Fibroblast of skin of abdomen (primary cell): ENCODE measurements at regions not wholly inside any gene's neighbourhood (a gene's known extent, or its start where the extent isn't known, plus 50 kb on each side); places are given as distances from the start of the nearest gene placed in this dataset.

Source experiments
- DNase-seq: peaks from one replicate; pipeline ENCODE4 v3.0.0-alpha.2; 2013

DNA sequence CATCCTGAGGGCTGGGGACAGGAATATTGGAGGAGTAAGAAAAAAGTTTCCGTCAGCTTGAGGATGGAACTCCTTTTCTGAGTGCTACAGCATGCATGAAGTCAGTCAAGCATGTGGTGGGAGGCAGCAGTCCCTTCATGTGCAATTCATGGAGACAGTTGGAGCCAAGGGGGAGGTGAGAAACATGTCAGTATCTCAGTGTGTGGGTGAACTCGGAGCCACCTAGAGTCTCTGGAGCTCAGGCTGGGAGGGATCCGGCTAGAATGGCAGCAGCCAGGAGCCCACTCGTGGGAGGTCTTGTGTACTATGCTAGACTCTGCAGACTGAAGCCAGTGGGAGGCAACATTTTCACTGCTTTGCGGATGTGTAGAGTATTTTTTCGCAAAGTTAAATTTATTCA is 60.3 kb downstream of the AVPR1A start:
- no peak for DNase-seq

DNA sequence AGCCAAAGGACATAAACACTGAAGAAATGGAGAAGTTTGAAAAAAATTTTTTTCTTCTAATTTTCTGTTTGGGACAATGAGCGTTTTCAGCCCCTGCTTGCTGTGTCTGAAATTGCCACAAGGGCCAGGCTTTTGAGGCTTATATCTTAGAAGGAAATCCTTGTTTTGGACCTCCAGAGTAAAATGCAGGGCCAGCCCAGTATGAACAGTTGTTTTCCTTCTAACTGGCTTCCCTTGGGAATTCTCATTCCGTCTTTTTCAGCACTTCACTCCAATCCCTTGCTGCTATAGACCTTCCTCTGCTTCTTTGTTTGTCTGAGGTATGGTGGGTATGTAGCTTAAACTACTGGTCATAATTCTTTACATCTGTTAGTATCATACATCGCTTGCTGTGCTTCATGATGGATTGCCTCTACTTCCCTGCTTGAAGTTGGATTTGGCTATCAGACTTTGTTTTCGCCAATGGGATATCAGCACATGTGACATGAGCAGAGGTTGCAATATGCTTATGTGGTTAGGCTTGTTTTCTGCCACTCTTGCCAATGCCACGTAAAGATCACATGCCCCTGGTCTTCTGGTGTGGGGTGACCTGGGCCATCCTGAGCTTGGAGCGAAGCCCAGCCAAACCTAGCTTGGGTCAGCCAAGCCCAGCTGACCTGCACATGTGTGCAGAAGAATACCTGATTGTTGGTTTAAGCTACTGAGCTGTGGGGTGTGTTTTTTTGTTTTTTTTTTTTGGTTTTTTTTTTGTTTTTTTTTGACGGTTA is 64.7 kb downstream of the AVPR1A start:
- DNase-seq: no peak

DNA sequence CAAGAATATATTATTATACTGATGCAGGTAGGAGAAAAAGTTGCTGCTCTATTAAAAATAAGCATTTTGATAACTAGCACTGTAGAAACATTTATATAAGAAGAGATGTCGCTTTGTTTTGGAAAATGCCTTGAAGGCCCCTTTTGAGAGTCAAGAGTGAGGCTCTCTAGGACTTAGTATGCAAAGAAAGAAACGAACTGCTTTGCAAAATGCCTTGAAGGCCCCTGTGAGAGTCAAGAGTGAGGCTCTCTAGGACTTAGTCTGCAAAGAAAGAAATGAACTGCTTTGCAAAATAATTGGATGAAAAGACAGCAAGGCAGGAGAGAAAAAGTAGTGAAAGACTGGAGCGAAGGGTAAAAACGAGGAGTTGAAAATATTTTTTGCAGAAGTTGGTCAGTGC is 65.9 kb downstream of the AVPR1A start:
- no peak for DNase-seq

DNA sequence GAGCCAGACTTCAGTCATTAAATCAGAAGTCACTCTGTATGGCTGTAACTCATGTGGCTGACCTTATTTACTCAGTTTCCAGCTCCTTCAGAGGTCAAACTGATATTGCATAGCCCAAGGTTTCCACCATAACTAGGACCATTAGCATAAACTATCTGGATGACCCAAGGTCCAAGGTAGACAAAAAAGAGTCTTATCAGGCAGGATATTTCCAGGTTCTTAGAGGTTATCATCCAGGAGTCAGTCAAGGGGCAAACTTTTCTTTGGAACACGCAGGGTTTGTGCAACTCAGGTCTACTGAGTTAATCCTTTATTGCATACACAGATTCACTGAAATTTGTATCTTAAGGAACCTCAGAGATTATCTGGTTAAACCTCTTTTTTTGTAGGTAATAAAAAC is 66.5 kb downstream of the AVPR1A start:
- DNase-seq: no peak

DNA sequence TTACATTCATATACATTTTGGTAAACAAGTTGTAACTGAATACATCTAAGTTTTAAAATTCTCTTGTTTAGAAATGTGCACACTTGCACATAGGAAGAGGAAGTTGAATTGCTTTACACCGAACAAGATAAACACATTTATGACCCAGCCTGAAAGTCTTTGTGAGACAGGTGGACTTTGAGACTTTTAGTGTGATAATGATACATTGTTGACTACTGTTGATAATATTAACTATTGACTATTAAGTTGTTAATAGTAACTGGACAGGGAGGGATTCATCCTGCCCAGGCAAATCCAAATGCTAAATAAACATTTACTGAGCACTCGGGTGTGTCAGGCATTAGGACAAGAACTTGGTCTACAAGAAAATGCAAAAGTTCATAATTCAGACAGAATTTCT is 68.0 kb downstream of the AVPR1A start:
- DNase-seq: no peak

DNA sequence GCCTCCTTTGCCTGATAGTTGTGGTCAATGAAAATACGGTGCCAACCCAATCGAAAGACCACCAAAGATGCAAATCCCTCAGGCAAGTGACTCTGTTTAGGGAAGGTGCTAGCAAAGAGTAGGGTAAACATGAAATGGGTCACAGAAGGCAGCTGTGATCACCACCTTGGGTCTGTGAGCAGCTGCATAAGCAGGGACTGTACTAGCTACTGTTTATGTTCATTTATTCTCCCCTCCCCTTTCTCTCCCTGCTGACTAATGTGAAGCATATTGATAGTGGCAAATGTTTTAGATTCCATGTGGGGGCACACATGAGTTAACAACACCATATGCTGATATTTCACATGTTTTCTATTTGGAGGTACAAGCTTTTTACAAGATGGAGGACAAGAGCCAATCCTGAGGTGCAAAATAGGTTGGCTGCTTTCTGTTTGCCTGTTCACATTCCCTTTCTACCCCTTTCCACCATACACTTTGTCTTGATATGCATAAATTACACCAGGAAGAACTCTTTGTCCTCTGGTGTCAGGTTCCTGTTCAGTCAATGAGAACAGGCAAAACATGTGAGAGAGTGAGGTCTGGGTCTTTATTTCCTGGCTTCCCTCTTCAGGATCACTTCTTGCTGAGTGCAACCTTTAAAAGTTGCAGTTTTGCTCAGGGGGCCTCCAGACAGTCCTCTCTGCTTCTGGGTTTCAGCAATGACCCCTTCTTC is 71.1 kb downstream of the AVPR1A start:
- peak; percentile 3 for DNase-seq

DNA sequence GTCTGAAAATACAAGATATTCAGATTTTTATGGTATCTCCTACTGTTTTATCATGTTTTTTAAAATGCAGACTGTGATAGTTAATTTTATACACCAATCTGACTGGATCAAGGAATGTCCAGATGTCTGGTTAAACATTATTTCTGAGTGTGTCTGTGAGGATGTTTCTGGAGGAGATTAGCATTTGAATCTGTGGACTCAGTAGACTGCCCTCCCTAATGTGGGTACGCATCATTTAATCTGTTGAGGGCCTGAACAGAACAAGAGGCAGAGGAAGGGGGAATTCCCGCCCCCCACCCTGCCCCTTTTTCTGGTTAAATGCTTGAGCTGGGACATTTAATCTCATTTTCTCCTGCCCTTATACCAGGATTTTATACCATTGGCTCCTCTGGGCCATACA is 72.1 kb downstream of the AVPR1A start:
- no peak for DNase-seq

DNA sequence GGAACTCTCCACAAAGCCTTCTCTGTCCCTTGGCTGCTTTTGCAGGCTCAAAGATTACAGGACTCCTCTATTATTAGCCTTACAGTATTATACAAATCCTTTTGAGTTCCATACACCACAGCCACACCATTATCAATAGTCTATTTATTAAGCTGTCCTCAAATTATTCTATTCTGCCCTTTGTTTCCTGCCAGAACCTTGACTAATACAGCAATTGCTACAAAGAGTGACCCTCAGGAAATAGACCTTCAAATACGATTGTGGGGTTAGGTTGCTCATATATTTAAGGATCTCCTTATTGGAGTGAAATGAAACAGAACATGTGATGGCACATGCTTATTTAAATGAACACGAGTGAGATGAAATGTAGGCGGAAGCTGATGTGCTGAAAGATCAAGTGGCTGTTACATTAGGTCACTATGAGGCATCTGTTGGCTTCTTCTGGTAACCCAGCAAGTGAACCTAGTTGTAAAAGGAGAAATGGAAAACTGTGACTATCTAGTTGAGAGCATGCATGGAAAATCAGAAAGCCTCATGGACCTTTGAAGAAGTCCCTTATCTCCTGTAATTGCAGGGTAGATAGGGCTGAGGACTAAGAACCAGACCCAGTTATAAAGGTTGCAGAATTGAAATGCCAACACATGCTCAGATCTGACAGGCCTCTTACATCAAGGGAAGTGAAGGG is 75.5 kb downstream of the AVPR1A start:
- no peak for DNase-seq

DNA sequence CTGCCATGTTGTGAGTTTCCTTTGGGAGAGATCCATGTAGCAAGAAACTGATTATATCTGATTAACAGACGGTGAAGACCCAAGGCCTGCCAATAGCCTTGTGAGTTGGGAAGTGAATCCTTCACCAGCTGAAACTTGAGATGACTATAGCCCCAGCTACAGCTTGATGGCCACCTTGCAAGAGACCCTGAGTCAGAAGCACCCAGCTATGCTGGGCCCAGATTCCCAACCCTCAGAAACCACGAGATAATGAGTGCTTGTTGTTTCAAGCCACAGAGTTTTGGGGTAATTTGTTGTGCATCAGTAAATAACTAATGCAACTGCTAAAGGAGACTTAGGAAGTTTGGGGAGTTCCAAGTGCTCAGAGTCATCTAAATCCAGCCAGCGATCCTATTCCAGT is 80.3 kb downstream of the AVPR1A start:
- no peak for DNase-seq

DNA sequence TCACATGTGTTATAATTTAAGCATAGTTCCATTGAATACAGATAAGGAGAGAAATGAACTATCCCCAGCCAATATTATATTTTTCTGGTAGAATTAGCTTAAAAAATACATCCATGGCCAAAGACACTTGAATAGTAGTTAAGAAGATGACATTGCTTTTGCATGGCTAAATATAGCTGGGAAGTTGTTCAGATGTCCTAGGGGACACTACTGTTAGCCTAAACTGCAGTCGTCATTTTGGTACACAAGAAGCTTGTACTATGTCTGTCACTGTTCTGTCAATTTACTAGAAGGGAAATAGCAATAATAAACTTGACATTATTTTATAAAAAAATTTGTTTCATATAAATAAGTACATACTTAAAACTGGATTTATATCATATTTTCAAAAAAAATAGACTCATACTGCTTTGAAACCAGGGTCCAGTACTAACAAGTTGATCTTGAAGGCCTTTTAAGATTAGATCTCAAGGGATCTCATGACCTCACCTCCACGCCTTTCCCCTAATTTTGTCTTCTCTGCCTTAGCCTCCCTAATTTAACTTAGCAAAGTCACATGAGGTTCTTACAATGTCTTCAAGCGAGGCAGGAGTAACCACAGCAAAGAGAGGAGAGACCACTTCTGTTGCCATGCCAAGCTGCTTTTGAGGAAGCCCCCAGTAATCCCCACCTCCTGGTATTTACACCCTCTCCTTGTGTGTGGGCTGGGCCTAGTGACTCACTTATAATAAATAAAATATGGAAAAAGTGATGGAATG is 81.0 kb downstream of the AVPR1A start:
- no peak for DNase-seq

DNA sequence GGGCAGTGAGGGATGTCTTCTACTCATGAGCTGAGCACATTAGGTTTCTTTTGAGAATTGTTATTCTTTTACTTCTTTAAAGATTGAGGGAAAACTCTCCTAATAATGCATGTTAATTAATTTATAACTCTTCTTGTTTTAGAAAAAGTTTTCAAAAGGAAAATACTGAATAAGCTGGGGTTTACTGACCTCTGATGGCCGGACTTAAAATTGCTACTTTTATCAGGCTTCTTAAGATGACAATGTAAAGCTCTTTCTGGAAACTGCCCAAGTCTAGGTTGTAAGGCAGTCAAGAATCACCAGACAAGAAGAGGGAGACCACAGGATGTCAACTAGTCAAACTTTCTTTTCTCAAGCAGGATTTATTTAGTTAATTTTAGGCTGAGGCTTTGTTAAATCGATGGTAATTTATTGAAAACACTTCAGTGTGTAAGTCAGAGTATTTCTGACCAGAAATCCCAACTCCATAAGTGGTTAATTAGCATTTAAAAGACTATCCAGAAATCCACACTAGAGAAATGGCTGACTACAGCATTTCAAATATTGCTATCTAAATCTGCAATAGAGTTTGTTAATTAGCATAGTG is 82.1 kb downstream of the AVPR1A start:
- peak; percentile 79 for DNase-seq

DNA sequence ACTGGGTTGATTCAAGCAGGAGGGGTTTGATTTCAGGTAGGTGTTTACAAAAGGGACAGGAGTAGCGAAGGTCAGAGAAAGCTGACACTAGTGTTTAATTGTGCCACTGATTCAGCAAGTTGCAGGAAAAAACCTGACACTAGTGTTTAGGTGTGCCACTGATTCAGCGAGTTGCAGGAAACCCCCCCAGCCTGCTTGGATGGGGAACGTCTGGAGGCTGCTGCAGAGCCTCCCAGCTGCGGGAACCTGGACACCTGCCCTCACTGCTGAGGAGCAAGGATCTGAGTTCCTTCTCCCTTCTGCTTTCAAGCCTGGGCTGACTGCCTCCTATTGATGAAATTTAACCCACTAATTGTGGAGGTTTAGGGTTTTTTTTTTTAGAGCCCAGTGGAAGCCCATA is 84.2 kb downstream of the AVPR1A start:
- DNase-seq: no peak

DNA sequence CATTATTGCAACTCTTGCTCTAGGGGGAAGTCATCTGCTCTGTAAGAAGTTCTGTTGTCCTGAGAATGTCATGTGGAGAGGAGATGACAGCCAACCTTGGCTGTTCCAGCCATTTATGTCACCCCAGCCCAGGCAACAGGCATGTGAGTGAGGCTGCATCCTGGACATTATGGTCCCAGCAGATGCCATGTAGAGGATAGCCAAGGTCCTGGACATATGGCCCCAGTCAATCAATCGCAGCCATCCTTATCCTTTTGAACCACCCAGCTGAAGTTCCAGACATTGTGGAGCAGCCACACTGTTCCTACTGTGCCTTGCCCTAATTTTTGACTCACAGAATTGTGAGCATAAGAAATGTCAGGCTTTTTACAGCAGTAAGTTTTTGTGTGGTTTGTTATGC is 84.9 kb downstream of the AVPR1A start:
- DNase-seq: no peak

DNA sequence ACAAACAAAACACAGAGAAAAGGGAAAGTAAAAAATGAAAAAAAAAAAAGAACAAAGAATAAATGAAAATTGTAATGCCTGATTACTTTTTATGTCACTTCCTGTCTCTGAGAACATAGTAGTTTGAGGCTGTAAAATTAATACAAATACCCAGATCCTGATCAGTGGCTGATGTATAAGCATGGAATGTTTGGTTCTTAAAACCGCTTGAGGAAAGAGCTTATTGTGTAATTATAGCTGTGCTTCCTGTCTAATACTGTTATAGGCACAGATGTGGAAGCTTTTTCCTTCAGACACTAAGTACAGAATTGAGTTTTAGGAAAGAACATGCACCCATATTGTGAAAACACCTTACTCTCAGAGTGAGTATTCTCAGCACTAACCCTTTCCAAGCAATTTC is 86.9 kb downstream of the AVPR1A start:
- DNase-seq: peak; percentile 56

DNA sequence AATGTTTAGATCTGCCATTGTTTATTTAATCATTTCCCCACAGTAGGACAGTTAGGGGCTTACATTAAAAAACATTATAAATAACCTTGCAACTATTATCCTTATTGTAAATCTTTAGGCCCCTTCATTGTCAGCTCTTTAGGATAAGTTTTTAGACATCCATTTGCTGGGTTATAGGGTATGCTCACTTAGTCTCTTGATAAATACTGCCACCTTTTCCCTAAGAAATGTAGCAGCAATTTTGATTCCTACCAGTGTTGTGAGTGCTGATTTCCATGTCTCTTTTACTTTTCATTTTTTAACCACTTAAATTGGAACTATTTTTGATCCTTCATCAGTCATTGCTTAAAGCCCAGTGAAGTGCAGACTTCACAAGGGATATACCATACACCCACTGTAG is 94.4 kb downstream of the AVPR1A start:
- DNase-seq: no peak

DNA sequence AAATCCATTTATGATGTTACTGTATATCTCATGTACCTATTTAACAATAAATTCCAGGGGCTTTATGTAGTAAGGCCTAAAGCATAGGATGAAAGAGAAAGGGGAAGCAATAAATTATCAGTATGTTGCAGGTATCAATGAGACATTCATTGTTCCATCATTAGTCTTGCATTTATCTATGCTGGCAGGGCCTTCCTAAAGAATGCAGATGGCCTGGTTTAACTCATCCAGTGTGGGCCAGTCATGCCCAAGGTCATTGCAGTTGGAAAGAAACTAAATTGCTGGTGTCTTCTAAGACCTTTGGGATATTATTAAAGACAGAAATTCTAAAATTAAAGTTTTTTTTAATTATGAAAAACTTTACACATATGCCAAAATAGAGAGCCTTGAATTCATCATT is 98.3 kb downstream of the AVPR1A start:
- DNase-seq: no peak

DNA sequence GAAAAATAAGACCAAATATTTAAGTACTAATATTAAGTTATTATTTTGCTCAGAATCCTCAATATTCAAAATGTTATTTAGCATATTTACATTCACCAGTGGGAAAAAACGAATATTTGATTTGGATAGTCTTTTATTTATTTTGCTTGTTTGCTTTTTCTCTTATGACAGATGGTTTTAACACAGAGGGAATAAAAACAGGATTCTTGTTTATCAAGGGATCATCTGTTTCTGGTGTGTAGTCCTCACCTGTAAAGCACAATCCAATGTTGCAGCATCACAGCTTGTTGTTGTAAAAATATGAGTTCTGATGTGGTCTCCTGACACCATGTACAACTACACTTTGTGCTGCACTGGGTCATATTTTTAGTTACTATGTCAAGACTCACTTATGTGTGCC is 103.9 kb downstream of the AVPR1A start:
- DNase-seq: no peak

DNA sequence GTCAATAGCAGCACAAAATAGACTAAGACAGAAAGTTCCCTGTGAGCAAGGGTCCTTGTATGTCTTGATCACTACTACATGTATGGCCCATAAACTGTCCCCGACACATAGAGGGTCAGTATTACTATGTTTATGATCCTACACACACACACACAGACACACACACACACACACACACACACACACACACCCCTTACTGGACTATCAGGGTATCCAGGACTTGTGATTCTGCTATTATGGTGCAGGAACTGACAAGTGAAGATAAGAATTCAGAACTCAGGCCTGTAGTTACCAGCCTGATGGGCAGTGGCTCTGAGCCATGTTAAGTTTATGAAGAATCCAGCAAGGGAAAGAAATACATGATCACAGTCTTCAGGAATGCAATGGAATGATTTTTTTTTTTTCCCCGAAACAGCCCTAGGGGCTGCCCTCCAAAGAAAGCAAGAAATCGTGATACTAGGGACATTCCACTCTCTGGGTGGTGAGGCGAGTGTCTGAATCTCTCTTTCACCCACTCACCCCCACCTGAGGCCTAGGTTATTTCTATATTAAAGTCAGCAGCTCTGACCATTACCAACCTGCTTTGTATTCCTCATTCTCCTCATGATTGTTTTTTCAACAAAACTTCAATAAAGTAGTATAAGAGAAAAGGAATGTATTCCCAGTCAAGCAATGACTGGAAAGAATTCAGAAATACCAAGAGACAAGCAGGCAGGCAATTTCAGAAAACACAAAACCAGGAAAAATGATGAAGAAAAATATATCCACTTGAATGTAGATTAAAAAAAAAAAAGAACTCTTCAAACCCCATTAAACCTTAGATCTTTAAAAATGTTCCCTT is 105.8 kb downstream of the AVPR1A start:
- DNase-seq: peak; percentile 70

DNA sequence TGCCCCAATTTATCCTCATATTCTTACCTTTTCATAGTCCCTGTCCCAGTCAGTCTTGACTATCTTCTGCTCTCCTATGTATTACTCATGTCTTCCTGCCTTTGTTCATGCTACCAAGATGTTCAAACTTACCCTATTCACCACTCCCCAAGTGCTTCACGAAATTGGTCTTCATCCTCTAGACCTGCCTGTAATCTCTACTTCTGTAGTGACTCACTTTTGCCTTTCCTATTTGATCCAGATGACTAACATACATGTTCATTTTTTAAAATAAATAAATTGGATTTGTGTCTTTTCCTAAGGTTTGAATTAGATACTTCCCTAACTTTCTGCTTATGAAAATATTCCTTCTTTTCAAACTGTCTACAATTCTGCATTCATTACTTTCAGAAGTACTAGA is 107.7 kb upstream of the PPM1H start:
- no peak for DNase-seq

DNA sequence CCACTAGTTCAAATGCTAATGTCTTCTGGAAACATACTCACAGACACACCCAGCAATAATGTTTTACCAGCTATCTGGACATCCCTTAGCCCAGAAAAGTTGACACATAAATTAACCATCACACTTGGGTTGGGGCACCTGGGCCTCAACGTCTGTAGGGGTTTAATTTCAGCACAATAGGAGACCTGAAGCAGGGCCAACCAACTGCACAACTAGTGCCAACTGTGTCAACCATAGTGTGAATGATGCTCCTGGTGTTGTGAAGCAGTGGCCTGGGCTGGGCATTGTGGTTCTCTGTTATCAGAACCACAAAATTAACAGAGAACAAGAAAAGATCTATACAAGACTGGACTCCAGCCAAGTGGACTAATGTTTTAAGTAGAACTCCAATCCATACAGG is 106.7 kb upstream of the PPM1H start:
- no peak for DNase-seq

DNA sequence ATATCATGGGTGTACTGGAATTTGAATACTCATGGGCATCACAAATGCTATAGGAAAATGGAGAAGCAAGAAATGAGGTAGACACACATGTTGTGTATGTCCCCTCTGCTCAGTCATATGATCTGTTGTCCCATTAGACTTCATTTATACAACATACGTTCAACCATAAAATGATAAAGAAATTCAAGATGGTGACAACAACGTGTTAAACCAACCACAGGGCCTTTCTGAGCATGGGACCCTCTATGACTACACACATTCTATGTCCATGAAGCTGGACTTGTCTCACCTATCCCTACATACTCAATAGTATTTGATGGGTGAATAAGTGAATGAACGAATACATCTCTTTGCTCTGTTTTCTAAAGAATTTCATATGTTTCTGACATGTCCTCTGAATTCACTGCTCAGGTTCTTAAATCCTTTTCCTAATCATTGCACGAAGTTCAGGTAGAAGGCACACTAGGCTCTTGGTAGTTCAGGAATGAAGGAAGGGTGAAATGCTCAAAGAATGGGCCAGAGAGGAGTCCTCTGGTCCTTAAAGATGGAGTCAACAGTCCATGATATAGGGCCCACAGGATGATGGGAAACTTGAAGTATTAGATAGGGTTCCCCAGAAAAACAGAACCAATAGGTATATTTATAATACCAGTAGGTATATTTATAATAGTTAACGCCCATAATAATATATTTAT is 105.7 kb upstream of the PPM1H start:
- DNase-seq: no peak
